GM18873 (cell line): ENCODE measurements at regions not wholly inside any gene's neighbourhood (a gene's known extent, or its start where the extent isn't known, plus 50 kb on each side); places are given as distances from the start of the nearest gene placed in this dataset.

ENCODE experiments used
- ATAC-seq: cut with Tn5 transposase; IDR thresholded peaks from one replicate; pipeline ENCODE4 v1.9.1; 2021; ENCODE audit warnings: mild to moderate bottlenecking, moderate library complexity, moderate number of reproducible peaks; ENCODE audit not compliant: unreplicated experiment, low FRiP score

DNA sequence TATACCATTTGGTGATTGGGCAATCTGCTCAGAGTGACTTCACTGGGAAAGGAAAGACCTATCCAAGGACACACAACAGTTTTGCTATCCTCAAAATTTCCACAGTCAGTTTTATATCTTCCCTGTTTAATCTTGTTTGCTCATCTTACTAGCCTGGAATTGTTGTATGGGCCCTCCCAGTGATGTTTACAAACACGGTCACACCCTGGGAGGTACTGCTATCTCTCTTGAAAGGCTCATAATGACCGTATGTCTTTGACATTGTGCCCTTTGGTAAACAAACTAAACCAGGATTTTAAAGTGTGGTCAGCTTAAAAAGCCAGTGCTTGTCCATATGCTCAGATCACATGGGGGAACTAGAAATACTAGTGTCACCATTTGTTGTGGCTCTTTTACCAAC, 277.0 kb downstream of the CDH2 start:
- no peak for ATAC-seq

- ATAC-seq: no peak
Measured at GRCh38 chr18:27894746-27895145, 282.2 kb downstream of the CDH2 start.

DNA sequence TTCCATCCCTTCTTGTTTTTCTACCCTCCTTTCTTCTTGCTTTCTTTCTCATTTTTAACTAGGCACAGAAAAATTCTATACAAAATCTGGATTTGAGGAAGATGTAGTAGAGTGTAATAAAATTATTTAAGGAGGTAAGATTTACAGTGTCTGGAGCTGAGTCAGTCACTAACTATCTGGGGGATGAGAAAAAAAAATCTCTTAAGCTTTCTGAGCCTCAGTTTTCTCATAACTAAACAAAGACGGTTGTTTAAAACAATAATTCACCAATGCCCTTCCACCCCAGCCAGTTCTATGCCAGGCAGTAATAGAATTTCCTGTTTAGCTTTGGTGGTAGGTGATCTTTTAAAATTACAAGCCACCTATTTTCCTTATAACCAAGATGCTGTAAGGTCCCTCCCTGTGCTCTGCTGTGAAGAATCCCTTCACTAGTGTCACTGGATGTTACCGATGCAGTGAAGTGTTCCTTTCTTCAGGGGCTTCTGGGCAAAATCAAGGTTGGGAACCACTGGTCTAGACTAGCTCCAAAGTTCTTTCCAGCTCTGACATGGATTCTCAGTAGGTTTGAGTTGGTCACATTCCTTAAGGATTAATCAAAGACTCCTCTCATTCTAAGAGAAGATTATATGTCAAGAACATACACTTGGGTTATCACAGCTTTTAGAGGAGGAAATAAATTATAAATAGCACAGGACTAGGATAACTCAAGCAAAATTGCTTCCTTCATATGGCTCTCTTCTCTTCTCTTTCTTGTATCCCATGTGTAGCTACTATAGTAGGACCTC, 289.0 kb downstream of the CDH2 start:
- ATAC-seq: no peak

GRCh38 chr18:27887287-27887686, 289.6 kb downstream of the CDH2 start:
- ATAC-seq: no peak

GRCh38 chr18:27879540-27879939, 297.4 kb downstream of the CDH2 start:
- no peak for ATAC-seq

DNA sequence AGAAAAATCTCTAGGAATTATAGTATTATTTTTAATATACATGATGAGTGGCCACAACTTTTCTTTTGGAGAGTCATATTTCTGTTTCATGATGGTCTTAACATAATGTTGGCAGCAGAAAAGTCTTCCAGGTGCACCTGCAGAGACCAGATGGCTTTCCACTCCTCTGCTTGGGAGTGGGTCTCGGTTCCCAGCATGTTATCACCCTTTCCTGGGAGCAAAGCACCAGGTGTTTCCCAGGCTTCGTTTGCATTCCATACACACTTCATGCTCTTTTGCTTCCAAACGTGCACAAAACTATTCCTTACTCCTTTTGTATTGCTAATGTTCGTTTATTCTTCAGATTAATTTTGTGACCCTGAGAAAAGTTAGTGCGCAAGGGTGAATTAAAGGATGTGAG, 305.2 kb downstream of the CDH2 start:
- no peak for ATAC-seq

GRCh38 chr18:27869735-27870134, 307.2 kb downstream of the CDH2 start:
- ATAC-seq: no peak

GRCh38 chr18:27865431-27865830, 311.5 kb downstream of the CDH2 start:
- no peak for ATAC-seq

GRCh38 chr18:27863780-27864430, 313.0 kb downstream of the CDH2 start:
- no peak for ATAC-seq

GRCh38 chr18:27862041-27862682, 314.8 kb downstream of the CDH2 start:
- no peak for ATAC-seq

GRCh38 chr18:27861539-27861938, 315.4 kb downstream of the CDH2 start:
- ATAC-seq: no peak

GRCh38 chr18:27860701-27861107, 316.2 kb downstream of the CDH2 start:
- no peak for ATAC-seq

DNA sequence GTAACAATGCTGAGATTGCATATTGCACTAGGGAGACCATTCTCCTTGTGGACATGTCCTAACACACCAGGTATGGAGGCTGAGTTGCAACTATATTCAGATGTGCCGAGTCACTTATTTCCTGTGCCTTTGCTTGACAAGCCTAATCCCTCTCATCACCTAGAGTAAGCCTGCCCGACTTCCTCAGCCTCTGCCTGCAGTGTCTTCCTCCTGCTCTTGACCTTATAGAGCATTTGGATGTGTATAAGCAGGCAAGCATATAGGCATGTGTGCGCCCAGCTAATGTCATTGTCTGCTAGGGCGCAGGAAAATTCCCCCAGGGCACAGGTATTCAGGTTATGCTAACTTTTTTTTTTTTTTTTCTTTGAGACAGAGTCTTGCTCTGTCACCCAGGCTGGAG, 316.9 kb downstream of the CDH2 start:
- ATAC-seq: no peak

DNA sequence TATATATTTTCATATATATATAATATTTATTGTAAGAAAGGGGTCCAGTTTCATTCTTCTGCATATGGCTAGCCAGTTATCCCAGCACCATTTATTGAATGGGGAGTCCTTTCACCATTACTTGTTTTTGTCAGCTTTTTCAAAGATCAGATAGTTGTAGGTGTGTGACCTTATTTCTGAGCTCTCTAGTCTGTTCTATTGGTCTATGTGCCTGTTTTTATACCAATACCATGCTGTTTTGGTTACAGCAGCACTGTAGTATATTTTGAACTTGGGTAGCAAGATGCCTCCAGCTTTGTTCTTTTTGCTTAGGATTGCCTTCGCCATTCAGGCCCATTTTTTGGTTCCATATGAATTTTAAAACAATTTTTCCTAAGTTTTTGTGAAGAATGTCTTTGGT, 320.1 kb downstream of the CDH2 start:
- ATAC-seq: no peak

GRCh38 chr18:27855486-27855885, 321.4 kb downstream of the CDH2 start:
- no peak for ATAC-seq

DNA sequence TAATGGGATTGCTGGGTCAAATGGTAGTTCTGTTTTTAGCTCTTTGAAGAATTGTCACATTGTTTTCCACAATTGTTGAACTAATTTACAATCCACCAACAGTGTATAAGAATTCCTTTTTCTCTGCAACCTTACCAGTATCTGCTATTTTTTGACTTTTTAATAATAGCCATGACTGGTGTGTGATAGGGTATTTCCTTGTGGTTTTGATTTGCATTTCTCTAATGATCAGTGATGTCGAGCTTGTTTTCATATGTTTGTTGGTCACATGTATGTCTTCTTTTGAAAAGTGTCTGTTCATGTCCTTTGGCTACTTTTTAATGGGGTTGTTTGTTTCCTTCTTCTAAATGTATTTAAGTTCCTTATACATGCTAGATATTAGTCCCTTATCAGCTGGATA, 322.3 kb downstream of the CDH2 start:
- ATAC-seq: no peak

DNA sequence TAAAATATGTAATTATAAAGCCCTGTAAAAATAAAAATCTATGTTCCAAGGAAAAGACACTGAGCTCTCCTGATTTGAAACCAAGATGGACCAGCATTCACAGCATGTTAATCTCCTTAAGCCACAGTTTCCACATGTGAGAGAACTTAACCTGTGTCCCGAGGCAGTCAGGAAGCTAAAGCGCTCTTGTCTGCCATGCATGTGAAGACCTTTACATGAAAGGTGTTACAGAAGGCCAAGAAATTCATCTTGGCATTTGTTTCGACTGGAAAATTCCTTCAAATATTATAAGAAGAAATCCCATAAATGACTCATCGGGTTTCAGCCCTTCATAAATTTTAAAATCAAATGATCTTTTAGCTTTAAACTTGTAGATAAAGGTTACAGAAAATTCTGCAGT, 328.6 kb downstream of the CDH2 start:
- ATAC-seq: no peak

- ATAC-seq: no peak
Measured at GRCh38 chr18:27847412-27847811, 329.5 kb downstream of the CDH2 start.

GRCh38 chr18:27845897-27846296, 331.0 kb downstream of the CDH2 start:
- no peak for ATAC-seq

DNA sequence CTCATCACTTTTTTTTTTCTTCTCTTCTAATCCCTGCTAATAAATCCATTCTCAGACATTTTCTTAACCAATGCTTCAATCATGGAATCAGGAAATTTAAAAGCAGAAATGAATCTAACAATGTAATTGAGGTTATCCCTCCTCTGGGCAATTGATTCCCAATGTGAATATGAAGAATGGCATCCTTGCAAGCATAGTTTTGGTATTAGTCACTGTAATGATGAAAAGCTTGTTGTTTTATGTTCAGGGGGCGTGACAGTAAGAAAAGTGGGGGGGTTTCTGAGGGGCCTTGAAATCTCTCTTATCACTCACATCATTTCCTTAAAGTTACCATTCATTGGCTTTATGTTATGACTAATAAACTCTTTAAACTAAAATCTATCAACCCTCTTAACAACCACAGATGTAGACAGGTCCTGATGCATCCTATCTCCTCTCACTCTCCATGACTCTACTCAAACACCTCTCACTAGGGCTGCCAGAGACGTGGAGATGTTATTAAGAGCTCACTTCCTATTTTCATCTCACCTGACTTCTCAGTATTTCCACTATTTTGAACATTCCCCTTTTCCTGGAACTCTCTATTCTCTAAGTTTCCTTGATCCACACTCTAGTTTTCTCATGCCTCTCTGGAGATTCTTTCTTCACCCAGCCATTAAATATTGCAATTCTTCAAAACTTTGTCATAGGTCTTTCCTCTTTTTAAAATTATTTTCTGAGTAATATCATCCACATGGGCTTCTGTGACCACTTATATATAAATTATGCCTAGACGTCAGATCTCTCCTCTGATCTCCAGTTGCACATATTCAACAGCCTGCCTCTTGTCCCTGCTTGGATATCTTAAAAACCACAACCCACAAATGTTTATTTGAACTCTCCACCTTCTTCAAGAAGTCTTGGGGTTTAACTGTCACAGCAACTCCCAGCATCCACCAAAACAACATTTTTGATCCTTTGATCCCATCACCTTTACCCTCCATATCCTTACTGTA, 332.9 kb downstream of the CDH2 start:
- ATAC-seq: no peak

GRCh38 chr18:27839141-27839540, 337.8 kb downstream of the CDH2 start:
- ATAC-seq: no peak
